Stimulated activated CD4-positive, alpha-beta T cell treated with anti-CD3 and anti-CD28 coated beads, Interleukin-4, amount 100 ng/mL, for 1 hour (primary cell): ENCODE measurements at regions not wholly inside any gene's neighbourhood (a gene's known extent, or its start where the extent isn't known, plus 50 kb on each side); places are given as distances from the start of the nearest gene placed in this dataset.
"Not testable (repeated sequence)": the region's sequence is repeated elsewhere in the genome, so short reads cannot be mapped to it uniquely, and the experiment has no call there.

ENCODE experiments used
- DNase-seq: peaks from one replicate; pipeline ENCODE4 v3.0.0-alpha.2; 2020

DNA sequence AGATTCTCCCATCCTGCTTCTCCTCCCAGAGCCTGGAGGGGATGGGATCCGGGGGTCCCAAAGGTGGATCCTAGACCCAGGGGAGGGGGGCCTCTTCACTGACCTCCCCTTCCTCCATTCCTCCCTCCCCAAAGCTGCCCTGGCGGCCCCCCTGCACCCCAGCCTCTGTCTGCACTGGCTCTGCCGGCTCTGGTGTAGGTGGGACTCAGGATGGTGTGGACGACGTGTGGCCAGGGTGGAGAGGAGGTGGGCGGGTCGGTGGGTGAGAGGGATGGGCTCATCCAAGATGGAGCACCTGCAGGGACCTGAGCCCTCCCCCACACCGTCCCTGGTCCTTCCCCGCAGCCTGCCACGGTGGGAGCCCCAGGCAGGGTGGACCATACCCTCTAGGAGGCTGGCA lies 355.6 kb downstream of the TMEM121 start:
- not testable (repeated sequence) for DNase-seq

DNA sequence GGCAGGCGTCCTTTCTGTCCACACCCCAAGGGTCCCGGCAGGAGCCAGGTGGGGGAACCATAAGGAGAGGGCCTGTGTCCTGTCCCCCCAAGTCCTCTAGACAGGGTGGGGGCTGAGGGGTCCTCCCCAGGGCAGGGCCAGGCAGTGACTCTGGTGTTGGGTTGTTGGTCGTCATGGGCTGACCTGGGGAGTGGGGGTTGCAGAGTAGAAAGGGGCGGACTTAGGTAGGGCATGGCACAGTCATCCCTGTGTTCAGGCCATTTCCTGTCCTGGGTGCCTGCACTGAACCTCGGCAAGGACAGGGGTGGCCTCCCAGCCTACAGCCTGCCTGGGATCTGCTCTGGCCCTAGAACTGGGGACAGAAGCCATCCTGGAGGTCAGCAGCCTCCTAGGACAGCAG lies 356.2 kb downstream of the TMEM121 start:
- no peak for DNase-seq

DNA sequence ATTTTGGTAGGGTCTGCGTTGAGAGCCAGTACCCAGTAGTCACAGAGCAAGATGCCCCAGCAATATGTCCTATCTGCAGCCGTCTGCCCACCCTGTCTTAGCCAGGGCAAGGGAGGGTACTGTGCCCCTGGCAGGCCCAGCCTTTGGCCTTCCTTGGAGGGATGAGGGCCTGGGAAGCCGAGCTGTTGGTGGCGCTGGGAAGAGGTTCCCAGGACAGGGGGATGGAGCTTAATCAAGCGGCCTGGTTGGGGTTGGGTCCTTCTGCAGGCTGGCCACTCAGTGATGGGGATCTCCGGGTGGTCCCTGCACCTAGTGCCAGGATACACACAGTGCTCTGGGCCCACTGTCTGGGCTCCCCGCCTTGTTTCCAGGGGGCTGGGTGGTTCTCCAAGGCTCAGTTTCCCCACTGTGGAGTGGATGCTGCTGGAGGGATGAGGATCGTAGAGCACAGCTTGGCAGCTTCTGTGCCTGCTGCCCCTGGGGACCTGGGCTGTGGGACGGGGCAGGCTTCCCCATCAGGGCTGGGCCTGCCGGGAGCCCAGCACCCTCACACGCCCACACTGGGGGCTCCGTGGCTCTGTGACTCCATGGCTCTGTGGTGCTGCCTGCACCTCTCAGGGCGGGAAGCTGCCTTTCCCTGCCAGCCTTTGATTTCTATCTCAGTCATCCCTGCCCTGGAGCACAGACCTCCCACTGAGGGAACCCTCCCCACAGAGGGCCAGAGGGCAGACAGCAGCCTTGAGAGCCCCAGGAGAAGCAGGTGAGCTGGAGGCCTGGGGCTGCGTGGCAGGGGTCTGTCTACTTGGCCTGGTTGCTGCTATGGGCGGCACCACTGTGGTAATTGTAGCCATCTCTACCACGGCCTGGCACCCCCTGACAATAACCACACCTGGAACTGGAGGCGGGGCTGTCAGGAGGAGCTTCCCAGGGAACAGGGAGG lies 357.0 kb downstream of the TMEM121 start:
- no peak for DNase-seq

DNA sequence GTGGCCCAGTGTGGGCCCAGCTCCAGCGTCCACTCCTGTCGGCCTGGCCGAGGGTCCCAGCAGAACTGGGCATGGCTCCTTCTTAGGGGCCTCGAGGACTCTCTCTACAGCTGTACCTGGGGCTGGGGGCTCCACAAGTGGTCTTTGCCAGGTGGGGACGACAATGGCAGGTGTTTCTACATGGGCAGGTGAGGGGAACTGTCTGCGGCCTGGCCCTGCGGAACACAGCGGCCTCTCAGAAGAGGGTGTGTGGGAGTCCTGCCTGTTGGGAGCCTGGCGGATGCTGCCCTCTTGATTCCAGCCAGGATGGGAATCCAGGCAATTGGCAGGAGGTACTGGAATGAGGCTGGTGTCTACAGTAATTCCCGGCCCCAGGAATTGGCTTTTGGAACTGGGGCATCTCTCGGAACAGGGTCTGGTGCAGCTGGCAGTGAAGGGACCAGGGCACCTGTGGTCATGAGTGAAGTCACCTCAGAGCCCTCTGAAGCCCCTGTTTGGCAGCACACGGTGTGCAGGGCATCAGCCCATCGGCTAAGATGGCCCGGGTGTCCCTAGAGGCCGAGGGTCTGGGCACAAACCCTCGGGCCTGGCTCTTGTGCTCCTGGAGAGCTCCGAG lies 357.9 kb downstream of the TMEM121 start:
- not testable (repeated sequence) for DNase-seq

DNA sequence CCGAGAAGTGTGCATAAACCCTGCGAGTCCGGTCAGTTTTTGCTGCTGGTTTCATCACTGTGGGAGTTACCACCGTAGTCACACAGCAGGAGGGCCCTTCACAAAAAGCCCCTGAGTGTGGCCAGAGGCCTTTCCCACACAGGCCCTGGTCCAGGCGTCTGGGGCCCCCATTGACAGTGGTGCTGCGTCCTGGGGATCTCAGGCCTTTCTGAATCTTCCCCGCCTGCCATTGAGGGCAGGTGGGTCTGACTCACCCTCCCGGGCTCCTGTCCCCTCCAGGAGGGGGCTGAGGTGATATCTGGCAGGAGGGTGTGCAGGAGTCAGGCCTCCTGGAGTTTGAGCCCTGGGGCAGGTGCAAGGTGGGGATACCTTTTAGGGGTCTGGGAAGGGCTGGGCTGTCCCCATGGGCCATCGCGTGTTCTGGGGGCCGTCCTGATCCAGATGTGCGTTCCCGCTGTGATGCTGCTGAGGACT lies 358.5 kb downstream of the TMEM121 start:
- no peak for DNase-seq

DNA sequence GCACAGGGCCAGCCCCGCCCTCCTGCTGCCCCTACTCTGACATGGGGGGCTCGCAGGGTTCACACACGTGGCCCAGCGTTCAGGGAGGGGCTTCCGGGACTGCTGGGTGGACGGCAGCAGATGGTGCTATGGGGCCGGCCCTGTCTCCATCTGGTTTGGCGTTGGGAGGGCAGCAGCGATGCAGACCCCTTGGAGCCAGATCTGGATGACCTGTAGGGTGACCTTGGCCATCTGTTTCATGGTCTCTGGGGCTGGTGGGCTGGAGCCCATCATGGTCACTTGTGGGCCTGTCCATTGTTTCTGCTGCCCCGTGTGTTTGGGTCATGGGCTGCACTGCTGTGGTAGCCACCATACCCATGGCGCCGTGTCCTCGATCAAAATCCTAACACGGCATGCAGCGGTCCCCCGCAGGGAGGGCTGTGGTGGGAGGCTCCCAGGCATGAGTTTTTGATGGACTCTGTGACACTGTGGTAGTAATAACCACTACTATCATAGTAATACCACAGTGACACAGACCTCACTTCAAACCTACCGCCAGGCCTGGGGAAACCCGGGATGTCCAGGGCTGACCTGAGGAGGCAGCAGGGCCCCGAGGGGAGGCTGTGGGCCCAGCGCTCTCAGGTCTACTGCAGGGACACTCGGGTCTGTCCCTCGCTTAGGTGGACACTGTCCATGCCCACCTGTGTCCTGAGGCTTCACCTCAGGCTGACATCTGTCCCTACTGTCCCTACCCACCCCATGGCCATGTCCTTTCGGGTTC lies 359.4 kb downstream of the TMEM121 start:
- no peak for DNase-seq

DNA sequence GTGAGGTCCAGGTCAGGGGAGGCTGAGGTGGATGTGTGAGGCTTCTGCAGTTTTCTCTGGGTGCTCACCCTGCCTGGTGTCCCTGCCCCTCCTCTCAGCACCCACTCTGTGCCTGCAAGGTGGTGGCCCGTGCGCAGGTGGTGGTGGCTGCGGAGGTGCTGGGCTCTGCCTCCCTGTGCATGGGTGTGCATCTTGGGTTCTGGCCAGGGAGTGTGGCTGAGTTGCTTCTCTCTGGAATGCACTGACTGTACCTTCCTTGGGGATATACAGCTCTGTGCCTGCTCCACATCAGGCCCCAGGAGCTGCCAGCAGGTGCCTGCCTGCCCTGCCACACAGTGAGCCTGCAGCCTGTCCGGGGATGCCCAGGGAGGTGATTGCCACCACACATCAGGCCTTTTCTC lies 360.4 kb downstream of the TMEM121 start:
- not testable (repeated sequence) for DNase-seq

DNA sequence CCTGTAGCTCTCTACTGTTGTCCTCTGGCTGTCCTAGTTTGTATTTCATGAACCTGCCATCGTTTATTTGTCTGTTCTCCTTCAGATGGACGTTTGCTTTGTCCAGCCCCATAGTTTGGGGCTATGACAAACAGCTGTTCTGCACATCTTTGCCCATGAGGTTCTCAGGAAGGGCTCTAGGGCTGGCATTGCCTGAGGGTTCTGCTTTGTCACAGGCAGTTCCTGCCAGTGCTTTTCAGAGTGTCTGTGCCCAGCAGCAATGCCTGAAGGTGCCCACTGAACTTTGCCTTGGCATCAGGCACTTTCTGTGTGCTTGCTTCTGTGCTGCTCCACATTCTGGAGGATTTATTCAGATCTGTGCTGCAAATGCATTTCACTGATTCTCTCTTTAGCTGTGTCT lies 361.3 kb downstream of the TMEM121 start:
- DNase-seq: no peak

DNA sequence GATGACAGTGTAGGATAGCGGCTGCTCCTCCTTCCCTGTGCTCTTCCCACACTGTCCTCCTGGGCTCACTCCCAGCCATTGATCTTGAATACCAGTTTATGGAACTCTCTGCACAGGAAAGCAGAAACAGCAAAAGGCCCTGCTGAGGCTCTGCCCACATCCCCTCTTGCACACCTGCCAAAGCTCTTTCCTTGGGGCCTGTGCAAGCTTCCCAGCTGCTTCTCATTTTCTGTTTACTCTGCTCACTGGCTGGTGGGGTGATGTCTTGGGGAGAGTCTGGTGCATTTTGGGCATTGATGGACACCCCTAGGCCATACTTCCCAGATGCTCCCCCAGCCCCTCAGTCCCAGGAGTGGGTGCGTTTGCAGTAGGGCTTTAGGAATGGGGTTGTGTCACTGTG lies 361.8 kb downstream of the TMEM121 start:
- DNase-seq: no peak

DNA sequence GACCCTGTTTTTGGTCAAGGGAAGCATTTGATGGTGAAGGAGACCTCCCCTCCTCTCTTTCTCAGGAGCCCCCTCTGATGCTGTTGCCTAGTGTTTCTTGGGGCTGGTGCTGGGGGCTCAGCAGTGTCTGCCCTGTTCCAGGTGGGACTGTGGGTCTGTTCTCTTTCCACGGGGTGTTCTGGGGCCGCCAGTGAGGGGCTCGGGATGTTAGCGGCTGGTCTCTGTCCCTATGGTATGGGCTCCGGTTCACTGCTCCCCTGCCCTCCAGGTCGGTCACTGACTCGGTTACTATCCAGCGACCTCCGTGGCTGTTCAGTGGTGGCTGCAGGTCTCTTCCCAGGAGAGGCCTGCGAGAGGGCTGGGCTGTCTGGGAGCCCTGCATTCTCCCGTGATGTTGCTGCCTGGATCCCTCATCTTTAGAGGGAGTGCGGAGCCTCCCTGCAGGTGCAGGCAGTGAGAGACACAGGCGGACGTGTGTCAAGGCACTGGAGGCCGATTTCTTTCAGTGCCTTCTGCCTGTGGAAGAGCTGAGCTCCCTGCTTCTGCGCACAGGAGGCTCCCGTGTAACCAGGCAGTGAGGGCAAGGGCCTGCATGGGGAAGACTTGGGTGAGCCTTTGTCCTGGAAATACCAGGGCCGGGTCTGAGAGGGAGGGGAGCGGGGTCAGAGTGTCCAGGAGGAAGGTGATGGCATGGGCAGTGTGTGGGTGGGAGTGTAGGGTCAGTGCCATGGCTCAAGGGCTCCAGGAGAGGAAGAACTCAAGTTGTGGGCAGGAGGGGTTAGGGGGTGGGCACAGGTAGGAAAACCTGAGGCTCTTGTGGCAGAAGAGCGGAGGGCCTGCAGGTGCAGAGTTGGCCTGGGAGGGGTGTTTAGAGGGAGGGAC lies 362.6 kb downstream of the TMEM121 start:
- DNase-seq: no peak

DNA sequence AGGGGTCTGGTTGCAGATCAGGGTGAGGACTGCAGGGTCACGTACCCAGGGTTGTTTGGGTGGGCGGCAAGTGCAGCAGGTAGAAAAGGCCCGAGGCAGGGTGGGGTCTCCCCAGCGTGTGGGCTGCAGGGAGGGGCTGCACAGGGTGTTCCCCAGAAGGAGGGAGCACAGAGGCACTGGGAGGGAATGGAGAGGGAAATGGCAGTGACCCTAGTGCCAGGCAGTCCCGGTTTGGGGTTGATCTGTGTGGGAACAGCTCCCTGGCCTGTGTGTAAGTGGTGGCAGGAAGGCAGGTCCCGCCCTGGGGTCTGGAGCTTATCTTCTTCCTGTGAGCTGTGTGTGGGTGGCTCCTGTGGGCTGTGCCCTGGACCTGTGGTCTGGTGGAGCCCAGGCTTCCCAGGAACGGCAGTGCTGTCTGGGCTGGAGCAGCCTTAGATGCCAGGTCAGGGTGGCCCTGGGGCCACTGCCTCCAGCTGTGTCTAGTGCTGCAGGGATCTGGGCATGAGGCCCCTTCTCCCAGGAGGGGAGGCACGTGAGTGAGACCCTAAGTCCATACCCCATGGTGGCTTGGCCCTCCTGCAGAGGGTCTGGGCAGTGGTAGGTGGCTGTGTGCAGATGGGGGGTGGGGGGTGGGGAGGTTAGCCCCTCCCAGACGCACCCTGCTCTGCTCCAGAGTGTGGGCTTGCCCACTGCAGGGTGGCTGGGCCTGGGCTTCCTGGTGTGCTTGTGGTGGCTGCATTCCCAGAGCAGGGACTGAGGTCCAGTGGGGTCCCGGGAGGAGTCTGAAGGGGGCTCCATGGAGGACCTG lies 363.5 kb downstream of the TMEM121 start:
- DNase-seq: no peak

DNA sequence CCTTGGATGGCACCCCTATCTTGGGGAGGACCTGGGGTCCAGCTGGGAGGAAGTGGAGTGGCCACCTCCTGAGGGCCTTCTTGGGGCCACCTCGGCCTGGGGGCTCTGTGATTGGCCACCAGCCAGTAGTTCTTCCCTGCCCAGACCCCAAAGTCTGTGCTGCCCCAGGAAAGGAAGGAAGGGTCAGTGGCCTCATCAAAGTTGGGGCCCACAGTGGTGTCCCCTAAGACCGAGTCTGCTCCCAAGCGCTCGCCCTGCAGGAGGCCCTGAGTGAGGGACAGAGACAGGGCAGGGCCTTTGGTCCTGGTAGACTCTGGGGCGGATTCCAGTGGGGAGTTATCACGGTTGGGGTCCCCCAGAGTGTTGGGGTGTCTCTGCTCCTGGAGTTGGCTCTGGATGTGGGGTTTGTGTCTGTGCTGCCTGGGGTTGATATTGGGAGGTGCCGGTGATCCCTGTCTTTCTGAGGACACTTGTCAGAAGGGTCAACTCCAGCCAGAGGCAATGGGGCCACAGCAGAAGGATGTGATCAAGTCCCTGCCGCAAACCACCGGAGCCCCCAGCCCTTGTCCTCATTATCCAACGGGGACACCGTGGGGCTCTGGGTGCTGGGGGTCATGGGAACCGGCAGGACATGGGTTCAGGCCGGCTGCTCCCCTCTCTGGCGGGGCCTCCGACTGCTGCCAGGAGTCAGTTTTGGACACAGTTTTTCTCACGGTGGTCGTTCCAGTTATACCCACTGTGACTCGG lies 364.3 kb downstream of the TMEM121 start:
- no peak for DNase-seq

DNA sequence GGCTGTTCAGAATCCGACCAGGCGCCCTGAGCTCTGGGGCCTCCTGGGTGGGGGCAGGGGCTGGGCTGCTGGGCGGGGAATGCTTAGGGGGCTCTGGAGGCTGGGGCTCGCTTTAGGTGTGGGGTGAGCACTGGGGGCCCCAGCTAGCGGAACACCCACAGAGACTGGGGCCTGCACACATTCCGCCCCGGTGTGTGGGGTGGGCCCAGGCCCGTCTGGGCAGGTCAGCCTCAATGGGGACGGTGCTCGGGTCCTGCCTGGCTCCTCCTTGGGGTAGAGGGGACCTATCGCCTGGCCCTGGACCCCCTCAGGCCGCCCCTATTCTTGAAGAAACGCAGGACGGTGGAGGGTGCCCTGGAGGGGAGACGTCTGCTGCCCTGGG lies 364.8 kb downstream of the TMEM121 start:
- DNase-seq: no peak

DNA sequence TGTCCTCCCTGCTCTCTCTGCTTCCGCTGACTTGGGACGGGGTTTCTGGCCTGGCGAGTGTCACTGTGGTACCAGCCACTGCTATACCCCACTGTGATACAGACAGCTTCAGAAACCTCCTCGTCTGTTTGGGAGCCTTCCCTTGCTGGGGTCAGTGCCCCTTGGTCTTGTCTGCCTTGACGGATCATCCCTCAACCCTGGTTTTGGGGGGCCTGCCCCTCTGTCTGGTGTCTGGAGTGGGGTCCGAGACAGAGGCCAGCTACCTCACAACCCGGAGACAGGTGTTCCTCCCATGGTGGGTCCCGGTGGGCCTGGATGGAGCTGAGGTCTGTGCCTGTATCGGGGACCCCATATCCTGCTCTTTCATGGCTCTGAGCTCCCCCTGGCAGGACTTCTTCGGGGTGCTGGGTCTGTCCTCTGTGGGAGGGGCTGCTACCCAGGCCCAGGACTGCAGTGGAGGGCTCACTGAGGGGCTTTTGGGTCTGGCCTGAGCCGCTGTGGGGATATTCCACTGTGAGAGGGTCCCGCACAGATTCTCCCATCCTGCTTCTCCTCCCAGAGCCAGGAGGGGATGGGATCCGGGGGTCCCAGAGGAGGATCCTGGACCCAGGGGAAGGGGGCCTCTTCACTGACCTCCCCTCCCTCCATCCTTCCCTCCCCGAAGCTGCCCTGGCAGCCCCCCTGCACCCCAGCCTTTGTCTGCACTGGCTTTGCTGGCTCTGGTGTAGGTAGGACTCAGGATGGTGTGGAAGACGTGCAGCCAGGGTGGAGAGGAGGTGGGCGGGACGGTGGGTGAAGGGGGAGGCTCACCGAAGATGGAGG lies 365.5 kb downstream of the TMEM121 start:
- DNase-seq: no peak

DNA sequence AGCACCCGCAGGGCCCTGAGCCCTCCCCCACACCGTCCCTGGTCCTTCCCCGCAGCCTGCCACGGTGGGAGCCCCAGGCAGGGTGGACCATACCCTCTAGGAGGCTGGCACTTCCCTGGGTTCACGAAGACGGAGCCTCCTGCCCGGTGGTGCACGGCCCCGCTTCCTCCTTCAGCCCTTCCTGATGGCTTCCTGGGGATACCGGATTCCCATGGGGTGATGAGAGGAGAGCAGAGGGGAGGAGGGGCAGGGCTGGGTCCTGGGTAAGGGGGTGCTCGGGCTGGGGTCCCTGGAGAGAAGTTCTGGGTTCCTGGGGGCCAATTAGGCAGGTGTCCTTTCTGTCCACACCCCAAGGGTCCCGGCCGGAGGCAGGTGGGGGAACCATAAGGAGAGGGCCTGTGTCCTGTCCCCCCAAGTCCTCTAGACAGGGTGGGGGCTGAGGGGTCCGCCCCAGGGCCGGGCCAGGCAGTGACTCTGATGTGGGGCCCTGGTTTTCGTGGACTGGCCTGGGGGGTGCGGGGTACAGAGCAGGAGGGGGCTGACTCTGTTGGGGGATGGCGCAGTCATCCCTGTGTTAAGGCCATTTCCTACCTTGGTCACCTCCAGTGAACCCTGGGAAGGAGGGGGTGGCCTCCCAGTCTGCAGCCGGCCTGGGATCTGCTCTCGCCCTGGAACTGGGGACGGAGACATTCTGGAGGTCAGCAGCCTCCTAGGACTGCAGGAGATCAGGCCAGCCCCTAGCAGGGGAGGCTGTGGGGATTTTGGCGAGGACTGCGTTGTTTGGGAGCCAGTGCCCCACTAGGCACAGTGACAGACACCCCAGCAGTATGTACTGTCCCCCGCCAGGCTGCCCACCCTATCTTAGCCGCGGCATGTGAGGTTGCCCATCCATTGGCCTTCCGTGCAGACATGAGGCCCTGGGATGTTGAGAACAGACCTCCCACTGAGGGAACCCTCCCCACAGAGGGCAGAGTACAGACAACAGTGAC lies 366.4 kb downstream of the TMEM121 start:
- DNase-seq: not testable (repeated sequence)

DNA sequence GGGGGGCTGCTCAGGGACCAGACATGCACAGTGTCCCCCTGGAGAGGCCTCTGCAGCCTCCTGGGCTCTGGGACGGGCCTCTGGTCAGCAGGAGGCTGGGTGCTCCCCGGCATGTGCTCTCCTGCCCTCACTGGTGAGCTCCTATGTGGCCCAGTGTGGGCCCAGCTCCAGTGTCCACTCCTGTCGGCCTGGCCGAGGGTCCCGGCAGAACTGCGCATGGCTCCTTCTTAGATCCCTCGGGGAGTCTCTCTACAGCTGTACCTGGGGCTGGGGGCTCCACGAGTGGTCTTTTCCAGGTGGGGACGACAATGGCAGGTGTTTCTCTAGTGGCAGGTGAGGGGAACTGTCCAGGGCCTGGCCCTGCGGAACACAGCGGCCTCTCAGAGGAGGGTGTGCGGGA lies 367.3 kb downstream of the TMEM121 start:
- not testable (repeated sequence) for DNase-seq

DNA sequence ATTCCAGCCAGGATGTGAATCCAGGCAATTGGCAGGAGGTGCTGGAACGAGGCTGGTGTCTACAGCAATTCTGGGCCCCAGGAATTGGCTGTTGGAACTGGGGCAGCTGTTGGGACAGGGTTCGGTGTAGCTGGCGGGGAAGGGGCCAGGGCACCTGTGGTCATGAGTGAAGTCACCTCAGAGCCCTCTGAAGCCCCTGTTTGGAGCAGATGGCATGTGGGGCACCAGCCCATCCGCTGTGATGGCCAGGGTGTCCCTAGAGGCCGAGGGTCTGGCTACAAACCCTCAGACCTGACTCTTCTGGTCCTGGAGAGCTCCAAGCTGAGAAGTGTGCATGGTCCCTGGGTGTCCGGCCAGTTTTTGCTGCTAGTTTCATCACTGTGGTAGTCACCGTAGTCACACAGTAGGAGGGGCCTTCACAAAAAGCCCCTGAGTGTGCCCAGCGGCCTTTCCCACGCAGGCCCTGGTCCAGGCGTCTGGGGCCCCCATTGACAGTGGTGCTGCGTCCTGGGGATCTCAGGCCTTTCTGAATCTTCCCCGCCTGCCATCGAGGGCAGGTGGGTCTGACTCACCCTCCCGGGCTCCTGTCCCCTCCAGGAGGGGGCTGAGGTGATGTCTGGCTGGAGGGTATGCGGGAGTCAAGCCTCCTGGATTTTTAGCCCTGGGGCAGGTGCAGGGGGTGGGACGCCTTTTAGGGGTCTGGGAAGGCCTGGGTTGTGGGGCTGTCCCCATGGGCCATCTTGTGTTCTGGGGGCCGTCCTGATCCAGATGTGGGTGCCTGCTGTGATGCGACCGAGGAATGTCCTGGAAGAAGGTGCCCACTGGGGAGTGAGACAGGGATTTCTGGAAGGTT lies 368.0 kb downstream of the TMEM121 start:
- DNase-seq: no peak
